AG09309 (cell line): ENCODE measurements at regions not wholly inside any gene's neighbourhood (a gene's known extent, or its start where the extent isn't known, plus 50 kb on each side); places are given as distances from the start of the nearest gene placed in this dataset.

ENCODE experiments used
- DNase-seq: peaks from one replicate; pipeline ENCODE4 v3.0.0-alpha.2; 2010; ENCODE audit warnings: low read depth
- H3K4me3 ChIP-seq: 2 replicates; pipeline ENCODE4 v1.5.1; 2011; ENCODE audit warnings: mild to moderate bottlenecking, low read depth, low read length, moderate library complexity; ENCODE audit not compliant: control insufficient read depth
- CTCF ChIP-seq: IDR thresholded peaks from 2 replicates; pipeline ENCODE4 v1.5.1; 2011; ENCODE audit warnings: mild to moderate bottlenecking, low read depth, low read length, inconsistent platforms; ENCODE audit not compliant: insufficient read depth, control insufficient read depth; ENCODE audit errors: missing control alignments

DNA sequence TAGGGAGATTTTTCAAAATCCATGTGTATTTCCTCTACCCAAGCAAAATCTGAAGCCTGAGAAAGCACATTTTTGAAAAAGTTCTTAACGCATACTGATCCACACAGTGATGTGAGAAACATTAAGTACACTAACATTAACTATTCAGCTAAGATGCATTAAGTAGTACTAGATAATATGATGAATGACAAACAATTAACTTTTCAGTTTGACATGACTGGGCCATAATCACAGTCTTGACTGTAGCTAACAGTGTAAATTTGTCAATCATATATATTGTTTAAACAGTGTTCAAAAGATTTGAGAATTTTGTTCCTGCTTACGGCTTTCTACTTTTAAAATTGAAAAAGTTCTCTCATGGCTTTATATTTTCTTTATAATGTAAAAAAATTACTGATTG lies 72.0 kb downstream of the CNTN3 start:
- DNase-seq: no peak
- TF ChIP-seq CTCF: no peak
- H3K4me3 ChIP-seq: no peak overlapping the region

- no peak overlapping the region for H3K4me3 ChIP-seq
- no peak for TF ChIP-seq CTCF
- DNase-seq: no peak
These were observed 74.6 kb downstream of the CNTN3 start for GRCh38 chr3:74539876-74540275.

- DNase-seq: no peak
- no peak overlapping the region for H3K4me3 ChIP-seq
- no peak for TF ChIP-seq CTCF
These were observed 75.8 kb downstream of the CNTN3 start for GRCh38 chr3:74538669-74539068.

GRCh38 chr3:74537857-74538256 lies 76.6 kb downstream of the CNTN3 start:
- no peak for TF ChIP-seq CTCF
- no peak overlapping the region for H3K4me3 ChIP-seq
- DNase-seq: no peak

DNA sequence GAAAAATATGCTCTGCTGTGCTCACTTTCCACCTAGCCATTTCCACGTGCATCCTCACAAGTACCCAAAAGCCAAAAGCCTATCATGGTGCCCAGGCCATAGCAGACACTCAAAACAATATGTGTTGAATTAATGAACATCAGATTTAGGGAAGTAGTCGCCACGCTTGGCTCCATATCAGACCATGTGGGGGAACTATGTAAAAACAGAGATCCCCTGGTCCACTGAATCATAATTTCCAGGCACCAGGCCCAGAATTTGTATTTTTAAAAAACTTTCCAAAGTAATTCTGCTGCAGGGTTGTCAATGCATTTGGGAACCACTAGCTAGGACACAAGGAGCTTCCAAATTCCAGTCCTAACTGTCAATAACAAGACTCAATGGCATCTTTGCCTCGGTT lies 77.3 kb downstream of the CNTN3 start:
- H3K4me3 ChIP-seq: no peak overlapping the region
- TF ChIP-seq CTCF: no peak
- DNase-seq: peak; percentile 66

DNA sequence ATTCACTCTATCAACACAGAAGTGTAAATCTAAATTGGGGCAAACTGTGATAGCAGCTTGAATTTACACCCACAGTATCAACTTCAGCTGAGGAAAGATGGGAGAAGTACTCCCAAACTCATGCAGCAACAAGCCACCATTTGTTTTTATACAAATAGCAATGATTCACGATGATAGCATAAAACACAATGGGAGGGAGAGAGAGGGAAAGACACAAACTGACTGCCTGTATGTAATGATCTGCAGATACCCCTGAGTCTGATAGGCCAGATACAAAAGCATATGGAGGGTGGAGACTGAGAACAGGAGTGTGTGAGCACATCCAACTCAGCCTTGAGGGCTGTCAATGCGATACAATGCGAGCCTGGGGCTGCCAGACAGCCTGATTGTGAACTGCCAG lies 79.2 kb downstream of the CNTN3 start:
- DNase-seq: no peak
- H3K4me3 ChIP-seq: no peak overlapping the region
- no peak for TF ChIP-seq CTCF

DNA sequence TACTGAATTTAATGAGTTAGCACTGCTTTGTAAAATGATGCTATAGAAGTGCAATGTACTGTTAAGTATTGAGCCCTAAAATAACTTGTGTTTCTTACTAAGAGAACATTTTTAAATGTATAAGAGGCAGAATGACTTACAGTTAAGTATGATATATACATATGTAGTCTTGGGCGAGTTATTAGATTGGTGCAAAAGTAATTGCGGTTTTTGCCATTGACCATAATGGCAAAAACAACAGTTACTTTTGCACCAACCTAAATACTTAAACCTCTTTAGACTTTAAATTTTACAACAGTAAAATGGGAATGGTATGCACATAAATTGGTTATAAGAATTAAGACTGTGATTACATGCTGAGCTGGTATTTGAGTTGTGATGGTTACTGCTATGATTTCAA lies 79.8 kb downstream of the CNTN3 start:
- DNase-seq: no peak
- no peak overlapping the region for H3K4me3 ChIP-seq

More for the DNA sequence above, 79.8 kb downstream of the CNTN3 start:
- TF ChIP-seq CTCF: no peak
